ENCODE measurements at regions not wholly inside any gene's neighbourhood (a gene's known extent, or its start where the extent isn't known, plus 50 kb on each side); places are given as distances from the start of the nearest gene placed in this dataset.

DNA sequence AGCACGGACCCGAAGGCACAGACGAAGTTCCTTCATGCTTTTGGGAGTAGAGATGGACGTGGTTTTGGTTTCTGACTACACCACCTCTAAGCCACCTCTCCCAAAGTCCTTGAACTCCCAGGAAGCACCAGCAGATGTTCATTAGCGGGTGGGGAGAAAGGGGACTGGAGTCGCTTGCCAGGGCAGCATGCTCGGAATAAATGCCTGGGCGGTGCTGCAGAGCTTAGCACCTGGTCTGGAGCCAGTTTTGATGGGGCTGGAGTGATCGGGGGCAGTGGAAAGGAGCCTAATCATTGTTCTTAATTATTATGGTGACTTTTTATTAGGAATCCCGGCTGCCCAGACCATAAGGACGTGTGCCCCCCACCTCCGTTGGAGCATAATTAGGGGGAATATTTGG is 220.8 kb downstream of the TFCP2L1 start:
- no peak overlapping the region for H3K27ac ChIP-seq (ENCODE audit: insufficient read depth, low read depth, low read length)
- DNase-seq (ENCODE audit: low read depth, low spot score) (no peak), FAIRE-seq (no peak)
- ChIA-PET POLR2A (no interaction called here), CTCF (interaction anchor here (0.8 to 1.4 kb wide), 2 partner anchors 31 to 368 kb away, joined by 3 to 5 read pairs; no protein-coding TSS in a partner anchor)
- no peaks in the 10 kb centered on the region for H3K36me3 ChIP-seq (ENCODE audit: control insufficient read depth in 2 of 2, extremely low read depth in 1 of 2, insufficient read depth in 2 of 2, low read length in 2 of 2)
- no peak overlapping the region for H3K4me3 ChIP-seq (replicated peaks in 1 of 3; ENCODE audit: insufficient read depth in 1 of 3, low read depth in 1 of 3, low read length in 3 of 3)
- no peaks in the 10 kb centered on the region for H3K79me2 ChIP-seq (ENCODE audit: control insufficient read depth, insufficient read depth, low read length)
- H2AFZ ChIP-seq (ENCODE audit: low read depth, low read length) = no peak overlapping the region
- H3K9me3 ChIP-seq (replicated peaks; ENCODE audit: control insufficient read depth, insufficient read depth, low read length) = no peaks in the 10 kb centered on the region
- intact Hi-C loops (cut with micrococcal nuclease) = no loop called here
- dilution Hi-C loops (cut with MboI; ENCODE audit: extremely low pct_ligation_motif_present, low sequenced_read_pairs) = loop anchor here (10.0 kb wide), 1 partner anchor 359 kb away; no protein-coding TSS in a partner anchor
- BruUV-seq (replicated peaks) = no TSS peak
- no peaks in the 10 kb centered on the region for H3K9me1 ChIP-seq (replicated peaks; ENCODE audit: control insufficient read depth, extremely low read depth, insufficient read depth, low read length)
- TF ChIP-seq JUN (IDR thresholded peaks at IDR 0.05; ENCODE audit: borderline replicate concordance, insufficient read depth, insufficient read length, low read depth) (no peak), POLR2A (IDR thresholded peaks at IDR 0.05; ENCODE audit: low read depth, low read length) (no peak)
- TF ChIP-seq, protein P1, sequence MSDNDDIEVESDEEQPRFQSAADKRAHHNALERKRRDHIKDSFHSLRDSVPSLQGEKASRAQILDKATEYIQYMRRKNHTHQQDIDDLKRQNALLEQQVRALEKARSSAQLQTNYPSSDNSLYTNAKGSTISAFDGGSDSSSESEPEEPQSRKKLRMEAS (IDR thresholded peaks at IDR 0.05; ENCODE audit: insufficient read depth, insufficient read length) = no peak
- H3K9ac ChIP-seq (replicated peaks; ENCODE audit: extremely low read depth, insufficient read depth, low read length) = no peak overlapping the region
- H3K4me2 ChIP-seq (ENCODE audit: insufficient read depth, low read length) = no peak overlapping the region
- H3K4me1 ChIP-seq (ENCODE audit: control insufficient read depth, extremely low read depth, insufficient read depth, low read length) = no peaks in the 10 kb centered on the region
- H3K27me3 ChIP-seq (ENCODE audit: control insufficient read depth in 2 of 2, insufficient read depth in 2 of 2, low read length in 2 of 2) = peaks cover 3 to 7% of the 10 kb centered on the region in 2 experiments
- H4K20me1 ChIP-seq (replicated peaks; ENCODE audit: control insufficient read depth, extremely low read depth, insufficient read depth, low read length) = no peaks in the 10 kb centered on the region

DNA sequence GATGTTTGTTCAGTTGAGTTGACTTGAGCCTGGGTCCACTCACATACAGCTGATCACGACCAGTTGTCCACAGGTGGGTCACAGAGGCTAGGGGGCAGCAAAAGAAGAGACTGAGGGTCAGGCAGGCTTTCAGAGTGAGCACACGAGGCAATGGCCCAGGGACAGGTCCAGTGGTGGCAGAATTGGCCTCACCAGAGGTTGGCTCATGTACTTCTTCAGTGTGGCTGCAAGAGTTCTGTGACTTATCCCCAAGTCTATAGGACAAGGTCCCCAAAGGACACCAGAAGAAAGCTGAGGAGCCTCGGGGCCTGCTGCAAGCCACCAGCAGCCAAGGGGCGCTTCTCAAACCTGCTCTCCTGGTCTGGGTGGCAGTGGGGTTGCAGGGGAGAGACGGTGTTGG is 219.8 kb downstream of the TFCP2L1 start:
- DNase-seq (ENCODE audit: low read depth, low spot score) (no peak), FAIRE-seq (no peak)
- H3K4me1 ChIP-seq (ENCODE audit: control insufficient read depth, extremely low read depth, insufficient read depth, low read length) = no peaks in the 10 kb centered on the region
- peaks cover 3 to 7% of the 10 kb centered on the region in 2 experiments for H3K27me3 ChIP-seq (ENCODE audit: control insufficient read depth in 2 of 2, insufficient read depth in 2 of 2, low read length in 2 of 2)
- H3K4me3 ChIP-seq (replicated peaks in 1 of 3; ENCODE audit: insufficient read depth in 1 of 3, low read depth in 1 of 3, low read length in 3 of 3) = no peak overlapping the region
- POLR2A ChIA-PET = no interaction called here
- CTCF ChIA-PET = no interaction called here
- no peaks in the 10 kb centered on the region for H3K9me1 ChIP-seq (replicated peaks; ENCODE audit: control insufficient read depth, extremely low read depth, insufficient read depth, low read length)
- no peaks in the 10 kb centered on the region for H3K9me3 ChIP-seq (replicated peaks; ENCODE audit: control insufficient read depth, insufficient read depth, low read length)
- H3K4me2 ChIP-seq (ENCODE audit: insufficient read depth, low read length) = no peak overlapping the region
- H3K79me2 ChIP-seq (ENCODE audit: control insufficient read depth, insufficient read depth, low read length) = no peaks in the 10 kb centered on the region
- H2AFZ ChIP-seq (ENCODE audit: low read depth, low read length) = no peak overlapping the region
- H4K20me1 ChIP-seq (replicated peaks; ENCODE audit: control insufficient read depth, extremely low read depth, insufficient read depth, low read length) = no peaks in the 10 kb centered on the region
- TF ChIP-seq POLR2A (IDR thresholded peaks at IDR 0.05; ENCODE audit: low read depth, low read length) (no peak), FOS (IDR thresholded peaks at IDR 0.05; ENCODE audit: borderline replicate concordance, insufficient read depth, low read length) (no peak), JUN (IDR thresholded peaks at IDR 0.05; ENCODE audit: borderline replicate concordance, insufficient read depth, insufficient read length, low read depth) (no peak), GATA2 (IDR thresholded peaks at IDR 0.05; ENCODE audit: insufficient read depth, insufficient read length, low read depth, low read length) (no peak), POLR2AphosphoS5 (IDR thresholded peaks at IDR 0.05; ENCODE audit: insufficient read depth, low read depth, low read length) (no peak), EZH2 (IDR thresholded peaks at IDR 0.05; ENCODE audit: borderline replicate concordance, low read depth, low read length, severe bottlenecking) (no peak), MYC (IDR thresholded peaks at IDR 0.05; ENCODE audit: low read depth, low read length) (no peak)
- TF ChIP-seq, protein P2, sequence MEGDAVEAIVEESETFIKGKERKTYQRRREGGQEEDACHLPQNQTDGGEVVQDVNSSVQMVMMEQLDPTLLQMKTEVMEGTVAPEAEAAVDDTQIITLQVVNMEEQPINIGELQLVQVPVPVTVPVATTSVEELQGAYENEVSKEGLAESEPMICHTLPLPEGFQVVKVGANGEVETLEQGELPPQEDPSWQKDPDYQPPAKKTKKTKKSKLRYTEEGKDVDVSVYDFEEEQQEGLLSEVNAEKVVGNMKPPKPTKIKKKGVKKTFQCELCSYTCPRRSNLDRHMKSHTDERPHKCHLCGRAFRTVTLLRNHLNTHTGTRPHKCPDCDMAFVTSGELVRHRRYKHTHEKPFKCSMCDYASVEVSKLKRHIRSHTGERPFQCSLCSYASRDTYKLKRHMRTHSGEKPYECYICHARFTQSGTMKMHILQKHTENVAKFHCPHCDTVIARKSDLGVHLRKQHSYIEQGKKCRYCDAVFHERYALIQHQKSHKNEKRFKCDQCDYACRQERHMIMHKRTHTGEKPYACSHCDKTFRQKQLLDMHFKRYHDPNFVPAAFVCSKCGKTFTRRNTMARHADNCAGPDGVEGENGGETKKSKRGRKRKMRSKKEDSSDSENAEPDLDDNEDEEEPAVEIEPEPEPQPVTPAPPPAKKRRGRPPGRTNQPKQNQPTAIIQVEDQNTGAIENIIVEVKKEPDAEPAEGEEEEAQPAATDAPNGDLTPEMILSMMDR (IDR thresholded peaks at IDR 0.05; ENCODE audit: extremely low read depth in 1 of 2, insufficient read depth in 1 of 2, low read depth in 1 of 2, low read length in 2 of 2) = no peak
- TF ChIP-seq, protein P1 (IDR thresholded peaks at IDR 0.05; ENCODE audit: insufficient read depth, insufficient read length) = no peak
- intact Hi-C loops (cut with micrococcal nuclease) (no loop called here), dilution Hi-C loops (cut with MboI; ENCODE audit: extremely low pct_ligation_motif_present, low sequenced_read_pairs) (loop anchor here (10.0 kb wide), 1 partner anchor 360 kb away; no protein-coding TSS in a partner anchor)
- H3K27ac ChIP-seq (ENCODE audit: insufficient read depth, low read depth, low read length) = no peak overlapping the region
- no peaks in the 10 kb centered on the region for H3K36me3 ChIP-seq (ENCODE audit: control insufficient read depth in 2 of 2, extremely low read depth in 1 of 2, insufficient read depth in 2 of 2, low read length in 2 of 2)
- H3K9ac ChIP-seq (replicated peaks; ENCODE audit: extremely low read depth, insufficient read depth, low read length) = no peak overlapping the region
- no TSS peak for BruUV-seq (replicated peaks)
